Mesothelial cell of epicardium (in vitro differentiated cells): ENCODE measurements at regions not wholly inside any gene's neighbourhood (a gene's known extent, or its start where the extent isn't known, plus 50 kb on each side); places are given as distances from the start of the nearest gene placed in this dataset.

Experiments used
- DNase-seq, 2 experiments: peaks; one replicate each; pipeline ENCODE4 v3.0.0; 2021; ENCODE audit warnings: low spot score in 2 of 2; ENCODE audit not compliant: unreplicated experiment in 2 of 2
- H3K27ac Mint-ChIP-seq: 2 replicates; pipeline ENCODE4 v1.8.0; 2021; ENCODE audit warnings: mixed read lengths
- H3K27me3 Mint-ChIP-seq: 2 replicates; pipeline ENCODE4 v1.8.0; 2021; ENCODE audit warnings: low read depth, mixed read lengths
- H3K36me3 Mint-ChIP-seq: 2 replicates; pipeline ENCODE4 v1.8.0; 2021; ENCODE audit warnings: mixed read lengths
- H3K4me1 Mint-ChIP-seq: 2 replicates; pipeline ENCODE4 v1.8.0; 2021; ENCODE audit warnings: mixed read lengths
- H3K4me3 Mint-ChIP-seq: 2 replicates; pipeline ENCODE4 v1.8.0; 2021; ENCODE audit warnings: mild to moderate bottlenecking, moderate library complexity, mixed read lengths
- H3K9me3 Mint-ChIP-seq: 2 replicates; pipeline ENCODE4 v1.8.0; 2021; ENCODE audit warnings: mixed read lengths
- CTCF ChIP-seq: fragments of 200-600 bp; sonication (generic); IDR thresholded peaks from one replicate; pipeline ENCODE4 v1.5.0; 2021; ENCODE audit warnings: antibody characterized with exemption; ENCODE audit not compliant: unreplicated experiment

GRCh38 chr6:68546620-68547019 is 88.5 kb upstream of the ADGRB3 start:
- Mint-ChIP-seq H3K4me3 (no peak overlapping the region), H3K9me3 (peaks cover 16% of the 10 kb centered on the region), H3K4me1 (no peaks in the 10 kb centered on the region), H3K27me3 (no peaks in the 10 kb centered on the region), H3K27ac (no peak overlapping the region), H3K36me3 (peaks cover 1% of the 10 kb centered on the region)
- DNase-seq: no peak
- TF ChIP-seq CTCF: no peak

- no peaks in the 10 kb centered on the region for H3K4me1 Mint-ChIP-seq
- H3K27me3 Mint-ChIP-seq: no peaks in the 10 kb centered on the region
- no peak for TF ChIP-seq CTCF
- H3K36me3 Mint-ChIP-seq: peaks cover 1% of the 10 kb centered on the region
- no peak overlapping the region for H3K4me3 Mint-ChIP-seq
- H3K9me3 Mint-ChIP-seq: peaks cover 17% of the 10 kb centered on the region
- H3K27ac Mint-ChIP-seq: no peak overlapping the region
- no peak for DNase-seq
These were observed 90.6 kb upstream of the ADGRB3 start for GRCh38 chr6:68544450-68544849.

GRCh38 chr6:68533339-68533795 is 101.7 kb upstream of the ADGRB3 start:
- Mint-ChIP-seq H3K4me3 (no peak overlapping the region), H3K36me3 (no peaks in the 10 kb centered on the region), H3K4me1 (no peaks in the 10 kb centered on the region), H3K9me3 (peaks cover 8% of the 10 kb centered on the region), H3K27me3 (no peaks in the 10 kb centered on the region), H3K27ac (no peak overlapping the region)
- TF ChIP-seq CTCF: no peak
- DNase-seq: no peak

DNA sequence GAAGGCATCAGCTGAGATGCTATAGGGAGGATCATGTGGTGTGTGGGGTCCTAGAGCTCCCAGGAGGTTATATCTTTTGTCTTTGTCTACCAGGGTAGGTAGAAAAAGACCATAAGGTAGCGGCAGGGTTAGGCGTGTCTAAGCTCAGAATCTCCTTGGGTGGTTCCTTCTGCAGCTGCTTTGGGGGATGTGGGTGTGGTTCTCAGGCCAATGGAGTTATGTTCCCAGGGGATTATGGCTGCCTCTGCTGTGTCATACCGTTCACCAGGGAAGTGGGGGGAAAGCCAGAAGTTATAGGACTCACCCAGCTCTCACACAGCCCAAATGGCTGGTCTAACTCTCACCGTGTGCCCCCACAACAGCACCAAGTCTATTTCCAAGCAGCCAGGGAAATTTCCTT is 107.4 kb upstream of the ADGRB3 start:
- DNase-seq: no peak
- Mint-ChIP-seq H3K27ac (no peak overlapping the region), H3K9me3 (peaks cover 25% of the 10 kb centered on the region), H3K4me3 (no peak overlapping the region), H3K36me3 (no peaks in the 10 kb centered on the region), H3K4me1 (no peaks in the 10 kb centered on the region), H3K27me3 (no peaks in the 10 kb centered on the region)
- no peak for TF ChIP-seq CTCF

DNA sequence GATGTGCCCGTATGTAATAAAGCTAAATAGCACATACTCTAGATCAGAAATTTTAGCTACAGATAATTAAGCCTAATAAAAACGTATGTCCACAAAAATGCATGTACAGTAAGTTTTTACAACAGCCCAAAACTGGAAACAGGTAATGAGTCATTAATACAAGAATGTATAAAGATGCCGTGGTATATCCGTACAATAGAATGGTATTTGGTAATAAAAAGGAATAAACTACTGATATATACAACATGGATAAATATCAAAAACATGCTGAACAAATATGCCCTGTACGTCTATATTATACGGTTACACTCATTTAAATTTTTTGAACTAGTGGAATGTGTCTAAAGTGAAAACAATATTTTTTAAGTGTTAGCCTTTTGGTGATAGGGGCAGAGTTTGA is 128.2 kb upstream of the ADGRB3 start:
- Mint-ChIP-seq H3K27me3 (no peaks in the 10 kb centered on the region), H3K36me3 (no peaks in the 10 kb centered on the region), H3K27ac (no peak overlapping the region)

More for the DNA sequence above, 128.2 kb upstream of the ADGRB3 start:
- H3K4me3 Mint-ChIP-seq: no peak overlapping the region
- no peaks in the 10 kb centered on the region for H3K9me3 Mint-ChIP-seq
- TF ChIP-seq CTCF: no peak
- DNase-seq: no peak
- no peaks in the 10 kb centered on the region for H3K4me1 Mint-ChIP-seq
